Spleen (tissue), 7 donors: ENCODE measurements at regions not wholly inside any gene's neighbourhood (a gene's known extent, or its start where the extent isn't known, plus 50 kb on each side); places are given as distances from the start of the nearest gene placed in this dataset.

Experiments
- CTCF ChIP-seq, 11 experiments: fragments of 200-600 bp in 7 of 11; fragments of 450-650 bp in 4 of 11; sonication (generic) in 4 of 11; IDR thresholded peaks in 8 of 11; conservative IDR thresholded peaks in 3 of 11; 1 replicate in 7 of 11; 2 replicates in 4 of 11; pipeline versions ENCODE4 v1.4.0 to v1.8.0; 2016 to 2021; ENCODE audit warnings: antibody characterized with exemption in 11 of 11, inconsistent platforms in 4 of 11, mild to moderate bottlenecking in 1 of 11
- POLR2A ChIP-seq, 3 donors: fragments of 450-650 bp; IDR thresholded peaks; one replicate each; pipeline ENCODE4 v1.5.1; 2017; ENCODE audit warnings: antibody characterized with exemption in 3 of 3, mild to moderate bottlenecking in 1 of 3
- donor health status: DM: no; HTN: no; CAD: no; lungs with moderate emphysema.
- donor health status: DM: no; HTN: no; CAD: no.
- donor health status: DM: no; HTN: no; CAD: no.

GRCh38 chr14:101150039-101150610, 246.6 kb upstream of the RTL1 start:
- TF ChIP-seq POLR2A (IDR thresholded peaks at IDR 0.05) (no peak), CTCF (IDR thresholded peaks at IDR 0.05 in 8 of 11, conservative IDR thresholded peaks at IDR 0.05 in 3 of 11) (no peak)
